ENCODE measurements at regions not wholly inside any gene's neighbourhood (a gene's known extent, or its start where the extent isn't known, plus 50 kb on each side); places are given as distances from the start of the nearest gene placed in this dataset.

DNA sequence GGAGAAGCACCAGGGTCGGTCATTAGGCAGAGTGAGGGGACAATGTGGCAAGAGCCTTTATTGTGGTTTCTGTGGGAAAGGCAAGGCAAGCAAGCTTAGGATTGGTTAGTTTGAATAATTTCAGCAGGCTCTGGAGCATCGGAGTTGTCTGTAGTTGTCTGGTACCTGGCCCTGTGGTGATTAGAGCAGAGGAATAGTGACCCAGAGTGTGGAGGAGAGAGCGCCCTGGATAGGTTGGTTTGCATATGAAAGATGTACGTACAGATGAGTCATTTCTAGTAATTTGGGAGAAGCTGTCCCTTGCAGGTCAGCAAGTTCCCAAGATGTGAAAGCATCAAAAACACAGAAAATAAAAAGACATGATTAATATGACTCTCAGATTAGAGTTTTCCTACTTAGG, 383.1 kb upstream of the MEX3C start:
- no peak for DNase-seq (ENCODE audit: low spot score)

DNA sequence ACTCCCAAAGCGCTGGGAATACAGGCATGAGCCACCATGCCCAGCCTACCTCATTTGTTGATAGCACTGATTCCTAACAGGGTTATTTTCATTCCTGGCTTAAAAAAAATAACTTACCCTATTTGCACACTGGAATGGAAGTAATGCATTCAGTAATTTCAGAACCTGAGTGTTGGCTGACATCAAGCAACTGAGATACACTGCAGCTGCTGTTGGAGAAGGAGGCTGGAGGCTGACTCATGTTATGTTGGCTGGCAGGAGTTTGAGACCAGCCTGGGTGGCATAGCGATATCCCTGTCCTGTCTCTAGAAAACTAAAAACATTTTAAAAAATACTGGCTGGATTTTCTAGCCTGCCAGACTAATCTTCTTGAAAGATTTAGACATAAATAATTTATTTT, 385.1 kb upstream of the MEX3C start:
- no peak for DNase-seq (ENCODE audit: low spot score)

DNA sequence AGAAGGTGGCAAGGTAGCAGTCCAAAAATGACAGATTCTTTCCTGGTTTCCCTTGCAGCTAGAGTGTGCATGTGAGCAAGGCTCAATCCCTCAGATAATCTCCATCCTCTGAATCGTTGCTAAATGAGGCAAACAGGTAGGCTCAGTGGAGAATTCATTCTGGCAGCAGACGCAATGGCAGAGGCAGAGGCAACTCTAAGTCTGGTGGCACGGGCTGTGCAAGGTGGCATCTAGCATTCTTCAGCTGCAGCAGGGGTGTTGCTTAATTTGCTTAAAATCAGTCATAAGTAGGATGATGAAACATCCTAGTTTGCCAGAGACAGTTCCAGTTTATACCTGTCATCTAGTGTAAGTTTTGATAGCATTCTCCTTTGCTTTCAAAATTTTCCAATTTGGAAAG, 391.1 kb upstream of the MEX3C start:
- no peak for DNase-seq (ENCODE audit: low spot score)

DNA sequence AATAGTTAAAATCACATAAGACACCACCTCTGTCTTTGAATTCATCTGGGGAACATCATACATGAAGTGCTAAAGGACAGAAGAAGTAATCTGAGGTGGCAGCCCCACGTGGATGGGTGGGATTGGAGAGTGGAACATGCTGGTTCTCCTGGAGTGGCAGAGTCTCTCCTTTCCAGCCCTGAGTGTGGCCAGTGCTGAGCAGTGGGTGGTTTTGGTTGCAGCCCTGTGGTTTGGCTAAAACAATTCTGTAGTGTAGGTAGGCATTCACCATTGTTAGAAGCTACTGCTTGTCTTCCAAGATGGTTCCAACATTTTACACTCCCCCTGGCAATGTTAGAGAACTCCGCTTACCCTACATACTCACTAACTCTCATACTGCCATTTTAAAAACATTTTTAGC, 396.4 kb upstream of the MEX3C start:
- no peak for DNase-seq (ENCODE audit: low spot score)

DNA sequence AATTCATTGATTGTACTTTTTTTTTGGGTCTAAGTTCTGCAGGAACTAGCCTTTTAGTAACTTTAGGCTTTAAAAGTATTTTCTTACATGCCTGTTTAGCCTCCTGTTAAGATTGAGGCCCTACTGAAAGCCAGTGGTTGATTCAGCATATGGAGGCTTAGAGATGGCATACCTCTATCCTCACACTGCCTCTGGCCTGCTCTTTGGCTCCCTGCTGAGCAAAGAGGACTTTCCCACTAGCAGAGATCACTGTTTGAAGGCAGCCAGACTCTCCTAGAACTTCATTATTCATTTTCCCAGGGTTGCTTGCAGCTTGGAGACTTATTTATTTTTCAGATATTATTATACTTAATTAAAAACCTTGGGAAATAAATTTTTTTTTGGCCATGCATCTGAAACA, 405.6 kb upstream of the MEX3C start:
- no peak for DNase-seq (ENCODE audit: low spot score)

DNA sequence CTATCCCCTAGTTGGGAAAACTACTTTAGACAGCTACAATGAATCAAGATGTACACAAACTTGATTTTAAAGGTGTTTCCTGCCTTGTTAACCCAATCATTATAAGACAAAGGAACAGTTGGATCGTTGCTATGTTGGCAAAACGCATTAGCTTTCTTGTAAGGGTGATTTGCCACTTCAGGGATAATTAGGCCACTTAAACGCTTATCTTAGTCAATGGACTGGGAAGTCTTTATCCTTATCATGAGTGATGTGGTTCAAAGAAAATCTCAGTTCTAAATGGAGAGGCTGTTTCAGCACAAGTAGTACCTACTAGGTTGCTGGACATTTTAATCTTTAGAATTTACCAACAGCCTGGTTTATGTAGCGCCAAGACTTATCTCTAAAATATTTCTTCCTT, 406.1 kb upstream of the MEX3C start:
- no peak for DNase-seq (ENCODE audit: low spot score)

DNA sequence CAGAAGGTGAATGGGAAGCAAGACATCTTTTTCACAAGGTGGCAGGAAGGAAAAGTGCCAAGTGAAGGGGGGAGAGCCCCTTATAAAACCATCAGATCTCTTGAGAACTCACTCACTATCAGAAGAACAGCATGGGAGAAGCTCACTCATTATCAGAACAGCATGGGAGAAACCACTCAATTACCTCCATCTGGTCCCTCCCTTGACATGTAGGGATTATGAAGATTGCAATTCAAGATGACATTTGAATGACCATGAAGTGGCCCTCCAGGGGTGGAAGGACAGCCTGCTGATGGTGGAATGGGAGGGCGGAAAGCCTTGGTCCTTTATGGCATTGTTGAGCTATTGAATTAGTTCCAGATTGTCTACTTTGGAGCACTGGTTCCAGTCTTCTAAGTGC, 413.0 kb upstream of the MEX3C start:
- no peak for DNase-seq (ENCODE audit: low spot score)

DNA sequence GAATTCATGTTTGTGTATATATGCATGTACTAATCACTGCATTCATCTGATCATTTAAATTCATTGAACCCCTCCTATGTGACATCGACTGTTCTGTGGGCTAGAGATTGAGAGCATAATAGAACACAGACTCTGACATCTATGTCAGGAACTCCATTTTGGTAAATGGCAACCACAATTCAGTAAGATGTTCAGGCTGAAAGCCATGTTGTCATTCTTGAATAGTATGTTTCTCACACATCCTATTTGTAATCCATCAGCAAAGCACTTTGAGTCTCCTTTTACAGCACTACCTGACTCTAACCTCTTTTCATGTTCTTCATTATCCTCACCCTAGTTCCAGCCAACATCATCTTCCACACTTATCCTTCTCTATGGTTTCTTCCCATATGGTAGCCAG, 413.8 kb upstream of the MEX3C start:
- no peak for DNase-seq (ENCODE audit: low spot score)

DNA sequence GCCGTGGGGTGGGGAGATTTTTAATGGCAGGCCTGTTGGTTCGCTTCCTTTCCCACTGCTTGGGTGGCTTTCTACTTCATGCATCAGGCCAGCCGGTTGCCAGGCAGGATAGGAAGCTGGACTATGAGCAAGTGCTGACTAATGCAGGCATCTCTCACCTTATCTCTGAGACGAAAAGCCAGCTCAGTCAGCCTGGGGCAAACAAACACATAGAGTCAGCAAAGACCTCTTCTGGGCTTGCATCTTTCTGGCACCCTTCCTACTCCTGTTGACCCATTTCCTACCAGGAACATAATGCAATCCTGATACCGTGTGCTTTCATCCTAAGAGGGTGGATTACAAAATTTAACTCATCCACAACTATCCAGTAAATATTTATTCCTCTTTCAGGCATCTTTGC, 416.6 kb upstream of the MEX3C start:
- no peak for DNase-seq (ENCODE audit: low spot score)

DNA sequence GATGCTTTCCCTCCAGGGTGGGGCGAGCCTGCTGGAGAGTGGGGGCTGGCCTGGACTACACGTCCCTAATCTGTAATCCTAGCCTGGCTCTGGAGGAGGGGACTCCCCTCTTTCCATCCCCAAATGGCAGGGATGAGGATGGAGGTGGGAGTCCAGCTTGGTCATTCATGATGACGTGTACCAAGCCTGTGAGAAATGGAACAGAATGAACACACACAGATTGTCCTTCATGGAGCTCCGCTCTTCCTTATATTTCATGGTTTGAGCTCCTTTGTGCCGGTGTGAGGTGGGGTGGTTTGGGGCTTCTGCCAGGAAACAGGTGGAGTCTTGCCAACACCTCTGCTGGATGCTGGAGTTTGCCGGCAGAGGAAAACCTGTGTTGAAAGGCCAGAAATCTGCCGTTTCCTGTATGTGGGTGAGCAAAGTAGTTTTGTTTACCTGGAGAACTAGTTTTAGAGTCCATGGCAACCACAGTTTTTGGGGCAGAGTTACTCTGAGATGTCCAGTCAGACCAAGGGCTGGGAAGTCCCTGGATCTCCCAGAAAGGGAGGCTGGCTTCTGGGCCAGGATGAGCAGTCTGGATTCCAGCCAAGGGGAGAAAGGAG, 417.6 kb upstream of the MEX3C start:
- no peak for DNase-seq (ENCODE audit: low spot score)

DNA sequence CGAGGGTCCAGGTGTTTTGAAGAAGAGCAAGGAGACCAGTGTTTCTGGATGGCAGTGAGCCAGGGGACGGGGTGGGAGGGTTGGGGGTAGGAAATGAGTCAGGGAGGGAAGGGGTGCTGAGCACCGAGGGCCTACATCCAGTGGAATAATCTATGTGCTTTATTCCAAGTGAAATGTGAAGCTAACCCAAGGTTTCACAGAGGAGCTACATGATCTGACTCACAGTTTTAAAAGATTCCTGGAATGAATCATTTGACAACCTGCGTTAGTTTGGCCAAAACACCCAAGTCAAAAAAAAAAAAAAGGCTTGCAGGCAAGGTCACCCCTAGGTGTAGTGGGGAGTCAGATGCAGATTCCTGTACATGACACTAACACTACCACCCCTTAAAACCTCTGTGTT, 419.7 kb upstream of the MEX3C start:
- no peak for DNase-seq (ENCODE audit: low spot score)

DNA sequence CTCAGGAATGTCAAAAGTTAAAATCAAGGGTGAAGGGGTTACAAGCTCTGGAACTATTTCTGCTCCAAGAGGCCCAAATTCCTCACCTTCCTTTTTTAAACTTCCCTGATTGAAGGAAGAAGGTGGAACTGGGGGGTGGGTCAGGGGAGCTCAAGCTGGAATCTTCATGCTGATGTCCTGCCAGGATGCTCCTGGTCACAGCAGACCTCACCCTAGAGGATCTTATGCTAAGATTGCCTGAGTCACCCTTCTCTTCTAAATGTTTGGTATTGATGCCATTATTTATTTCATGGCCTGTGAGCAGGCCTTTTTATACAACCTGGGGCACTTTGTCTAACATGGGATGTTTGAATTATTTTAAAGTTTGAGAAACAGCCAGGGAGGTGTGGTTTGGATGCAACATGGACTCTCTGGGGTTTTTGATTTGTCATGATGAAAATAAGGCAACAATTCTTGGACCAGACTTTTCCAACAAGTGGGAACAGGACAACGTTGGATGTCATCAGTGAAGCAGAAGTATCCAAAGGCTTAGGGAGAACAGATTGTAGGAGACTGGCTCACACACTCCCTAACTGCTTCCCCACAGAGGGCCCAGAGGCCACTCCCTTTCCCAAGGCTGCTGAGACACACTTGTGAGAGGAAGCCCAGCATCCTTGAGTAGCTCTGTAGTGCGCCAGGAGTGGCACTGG, 420.2 kb upstream of the MEX3C start:
- DNase-seq (ENCODE audit: low spot score), result no peak

DNA sequence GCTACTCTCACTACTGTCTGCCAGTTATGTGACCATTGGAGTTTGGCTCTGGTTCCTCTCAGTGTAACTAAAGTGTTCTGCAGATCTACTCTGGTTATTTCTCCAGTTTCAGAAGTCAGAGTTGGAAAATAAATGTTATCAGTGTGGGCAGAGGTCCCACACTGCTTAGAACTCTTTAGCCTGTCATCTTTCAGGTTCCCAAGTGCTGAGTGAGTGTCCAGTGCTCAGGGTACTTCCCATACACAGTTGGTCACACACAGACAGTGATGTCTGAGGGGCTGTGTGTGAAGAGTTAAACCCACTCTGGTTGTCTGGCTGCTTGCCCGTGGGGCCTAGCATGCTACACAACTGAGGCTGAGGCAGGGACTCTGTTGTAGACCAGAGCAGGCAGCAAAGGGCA, 421.8 kb upstream of the MEX3C start:
- no peak for DNase-seq (ENCODE audit: low spot score)

DNA sequence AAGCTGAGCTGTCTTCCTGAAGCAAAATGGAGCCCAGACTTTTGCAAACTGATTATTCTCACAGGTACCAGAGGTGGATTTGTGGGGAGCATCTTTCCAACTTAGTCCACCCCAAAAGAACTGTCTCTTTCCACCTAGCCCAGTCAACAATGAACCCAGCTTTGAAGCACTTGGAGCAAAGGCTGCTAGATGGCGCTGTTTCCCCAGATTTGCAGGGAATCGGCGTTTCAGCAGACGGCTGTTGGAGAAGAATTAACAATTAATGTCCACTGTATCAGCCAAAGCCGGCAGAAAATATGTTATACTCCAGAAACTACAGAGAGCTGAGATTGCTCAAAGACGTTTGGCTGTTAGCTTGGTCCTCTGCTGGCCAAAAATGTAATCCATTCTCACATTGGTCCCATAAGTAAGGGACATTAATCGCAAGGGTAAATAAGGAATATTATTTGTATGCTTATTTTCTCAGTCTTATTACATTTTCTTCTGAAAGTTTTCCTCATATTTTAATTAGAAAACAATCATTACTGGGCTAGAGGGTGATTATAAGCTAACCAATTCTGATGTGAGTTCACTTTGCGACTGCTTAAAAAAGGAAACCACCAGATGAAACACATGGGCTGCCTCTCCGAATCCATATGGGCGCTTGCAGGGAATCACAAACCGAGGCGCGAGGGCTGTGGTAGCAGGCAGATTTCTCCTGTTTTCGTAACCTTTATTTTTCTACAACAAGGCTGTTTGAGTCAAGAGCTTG, 423.8 kb upstream of the MEX3C start:
- DNase-seq (ENCODE audit: low spot score), result no peak

DNA sequence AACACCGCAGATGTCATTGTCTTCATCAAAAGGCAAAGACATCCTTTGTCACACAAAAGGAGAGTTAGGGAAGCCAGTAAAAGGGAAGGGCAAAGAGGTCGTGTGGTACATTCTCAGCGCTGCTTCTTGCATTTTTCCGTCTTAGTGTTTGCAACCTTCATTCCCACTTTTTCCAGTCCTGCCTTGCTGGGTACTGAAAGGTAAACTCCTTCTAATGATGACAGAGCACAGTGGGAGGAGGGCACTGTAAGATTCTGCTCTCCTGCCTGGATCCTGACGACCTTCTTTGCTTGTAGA, 424.3 kb upstream of the MEX3C start:
- DNase-seq (ENCODE audit: low spot score), result no peak

DNA sequence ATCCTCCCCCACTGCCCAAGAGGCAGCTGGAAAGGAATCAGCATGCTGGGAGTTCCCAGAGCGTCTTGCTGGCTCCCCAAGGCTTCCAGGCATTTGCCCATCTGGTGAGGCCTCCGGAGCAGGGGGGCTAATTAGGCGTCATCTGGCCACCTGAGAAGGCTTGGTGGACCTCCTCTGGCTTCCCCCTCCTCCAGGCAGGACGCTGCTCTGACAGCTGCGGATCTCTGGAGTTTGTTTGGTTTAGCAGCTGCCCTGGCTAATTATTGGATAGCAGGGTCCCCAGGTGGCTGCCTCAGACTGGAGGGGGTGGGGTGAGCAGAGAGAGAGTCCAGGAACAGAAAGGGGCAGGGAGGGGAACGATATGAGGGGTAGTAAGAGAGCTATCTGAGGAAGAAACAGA, 425.2 kb upstream of the MEX3C start:
- no peak for DNase-seq (ENCODE audit: low spot score)

DNA sequence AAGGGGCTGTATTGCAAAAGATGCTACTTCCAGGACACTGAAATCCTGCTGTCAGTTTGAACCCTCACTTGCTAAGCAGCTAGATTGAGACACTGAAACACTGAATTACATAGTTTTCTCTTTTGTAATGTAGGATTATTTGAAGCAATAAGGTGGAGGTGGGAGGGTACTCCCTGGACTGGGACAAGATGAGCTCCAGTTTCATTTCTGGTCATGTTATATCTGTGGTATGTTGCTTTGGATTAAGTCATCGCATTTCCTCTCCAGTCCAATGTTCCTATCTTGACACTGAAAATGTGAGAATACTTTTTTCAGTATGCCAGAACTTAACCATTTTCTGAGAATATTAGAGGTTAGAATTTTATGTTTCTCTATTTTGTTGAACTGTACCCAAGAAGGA, 426.2 kb upstream of the MEX3C start:
- DNase-seq (ENCODE audit: low spot score), result no peak

DNA sequence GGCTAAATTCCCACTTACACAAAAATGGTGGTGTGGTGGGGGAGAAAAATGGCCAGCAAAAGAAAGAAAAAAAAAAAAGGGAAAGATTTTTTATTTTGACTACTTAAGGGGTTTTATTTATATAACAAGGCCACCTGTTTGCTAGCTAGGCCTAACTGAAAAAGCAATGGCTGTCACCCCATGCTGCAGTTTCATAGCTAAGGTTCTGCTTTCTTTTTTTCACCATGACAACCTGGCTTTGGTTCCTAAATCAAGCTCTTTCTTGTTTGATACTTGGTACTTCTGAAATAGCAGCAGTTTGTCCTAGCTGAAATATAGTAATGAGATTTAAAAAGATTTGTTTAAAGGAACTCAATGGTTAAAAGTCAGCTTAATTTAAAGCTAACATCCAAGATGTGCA, 433.2 kb upstream of the MEX3C start:
- no peak for DNase-seq (ENCODE audit: low spot score)

DNA sequence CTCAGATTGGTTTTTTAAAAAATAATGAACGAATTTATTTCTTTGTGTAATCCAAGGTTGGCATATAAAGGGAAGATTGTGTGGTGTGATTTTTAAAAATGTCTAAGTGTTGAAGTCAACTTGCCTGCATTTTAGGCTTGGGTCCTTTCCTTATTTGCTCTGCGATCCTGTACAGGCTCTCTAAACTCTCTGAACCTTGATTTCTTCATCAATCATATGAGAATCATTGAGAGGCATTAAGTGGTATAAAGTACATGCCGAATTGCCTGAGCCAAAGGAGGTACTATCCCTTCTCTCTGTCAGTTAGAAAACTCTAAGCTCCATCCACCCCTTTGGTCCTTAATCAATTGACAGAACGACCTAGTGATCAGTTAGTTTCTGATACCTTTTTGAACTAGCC, 440.4 kb upstream of the MEX3C start:
- DNase-seq (ENCODE audit: low spot score), result no peak

DNA sequence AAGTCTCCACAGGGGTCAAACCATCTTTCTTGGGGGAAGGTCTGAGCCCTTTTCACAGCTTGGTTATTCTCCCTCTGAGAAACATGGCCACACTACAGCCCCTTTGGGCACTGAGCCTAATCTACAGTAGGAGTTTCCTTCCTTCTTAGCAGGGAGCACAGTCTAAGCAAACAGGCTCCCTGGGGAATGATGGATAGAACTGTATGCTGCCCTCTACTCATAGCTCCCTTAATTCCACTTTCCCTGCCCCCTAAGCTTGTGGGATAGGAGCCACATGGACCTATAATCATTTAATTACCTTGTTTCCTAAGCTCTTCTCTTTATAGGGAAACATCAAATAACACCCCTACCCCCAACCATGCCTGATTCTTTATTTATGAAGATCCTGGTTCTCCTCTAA, 442.1 kb upstream of the MEX3C start:
- no peak for DNase-seq (ENCODE audit: low spot score)

DNA sequence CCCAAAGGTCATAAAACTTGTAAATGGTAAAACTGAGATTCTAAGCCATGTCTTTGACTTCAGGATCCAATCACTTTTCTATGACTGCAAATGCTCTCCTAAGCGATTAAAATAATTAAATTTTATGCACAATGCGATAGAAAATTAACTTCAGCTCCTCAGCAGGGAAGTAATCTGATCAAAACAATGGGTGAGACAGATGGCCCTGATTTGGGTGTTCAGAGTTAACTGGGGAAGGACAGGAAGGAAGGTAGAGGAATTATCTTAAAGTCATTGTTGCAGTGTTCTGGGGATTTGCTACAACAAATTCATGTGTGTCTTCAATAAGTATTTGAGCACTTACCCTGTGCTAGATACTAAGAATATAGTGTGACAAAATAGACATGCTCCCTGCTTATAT, 446.0 kb upstream of the MEX3C start:
- no peak for DNase-seq (ENCODE audit: low spot score)

DNA sequence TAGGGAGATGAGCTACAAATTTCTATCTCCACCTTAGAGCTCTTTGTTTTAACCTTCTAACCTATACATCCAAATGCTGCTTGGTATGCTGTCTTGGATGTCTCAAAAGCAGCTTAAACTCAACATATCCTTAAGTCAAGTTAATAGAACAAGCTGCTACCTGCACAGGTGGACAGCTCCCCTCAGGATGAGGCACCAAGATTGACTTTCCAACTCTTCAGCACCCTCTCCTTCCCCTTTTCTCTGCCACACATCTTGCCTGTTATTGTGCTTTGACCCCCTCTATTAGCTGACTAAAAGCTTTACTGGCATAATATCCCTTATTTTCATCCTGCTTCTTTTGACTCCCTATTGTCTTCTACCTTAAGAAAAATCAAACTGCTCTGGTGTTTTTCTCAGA, 448.1 kb upstream of the MEX3C start:
- no peak for DNase-seq (ENCODE audit: low spot score)

DNA sequence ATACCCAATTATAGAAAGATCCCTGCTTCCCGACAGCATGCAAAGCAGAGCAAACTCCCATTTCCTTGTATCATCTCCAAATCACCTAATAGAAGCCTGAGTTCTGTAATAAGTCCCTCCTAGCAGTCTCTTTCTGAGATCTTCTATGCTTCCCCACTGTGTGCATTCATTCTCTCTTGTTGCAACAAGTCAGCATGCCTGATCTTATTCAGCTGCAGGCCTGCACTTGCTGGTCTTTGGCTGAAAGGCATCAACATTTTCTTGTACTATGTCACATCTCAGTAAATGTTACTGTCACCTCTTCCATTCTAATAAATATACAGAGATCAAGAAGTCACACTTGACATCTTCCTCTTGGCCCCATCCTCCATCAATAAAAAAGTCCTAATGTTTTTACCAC, 449.9 kb upstream of the MEX3C start:
- DNase-seq (ENCODE audit: low spot score), result no peak

DNA sequence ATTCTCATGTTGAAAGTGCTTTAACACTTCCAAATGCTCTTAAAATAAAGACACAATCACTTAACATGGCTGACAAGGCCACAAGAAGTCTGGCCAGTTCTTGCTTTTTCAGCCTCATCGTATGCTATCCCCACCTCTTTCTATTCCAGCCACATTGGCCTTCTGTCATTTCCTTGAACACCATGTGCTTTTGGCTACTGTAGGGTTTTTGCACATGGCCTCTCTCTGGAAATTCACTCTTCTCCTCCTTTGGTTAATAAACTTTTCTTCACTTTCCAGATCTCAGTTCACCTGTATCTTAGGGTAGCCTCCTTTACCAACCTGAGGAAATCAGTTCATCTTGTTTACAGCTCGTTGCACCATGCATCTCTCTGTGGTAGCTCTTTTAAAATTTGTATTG, 450.5 kb upstream of the MEX3C start:
- no peak for DNase-seq (ENCODE audit: low spot score)

All from CD4-positive, alpha-beta T cell treated with Interleukin-15 for 4 hours (primary cell).